ENCODE measurements at regions not wholly inside any gene's neighbourhood (a gene's known extent, or its start where the extent isn't known, plus 50 kb on each side); places are given as distances from the start of the nearest gene placed in this dataset.

DNA sequence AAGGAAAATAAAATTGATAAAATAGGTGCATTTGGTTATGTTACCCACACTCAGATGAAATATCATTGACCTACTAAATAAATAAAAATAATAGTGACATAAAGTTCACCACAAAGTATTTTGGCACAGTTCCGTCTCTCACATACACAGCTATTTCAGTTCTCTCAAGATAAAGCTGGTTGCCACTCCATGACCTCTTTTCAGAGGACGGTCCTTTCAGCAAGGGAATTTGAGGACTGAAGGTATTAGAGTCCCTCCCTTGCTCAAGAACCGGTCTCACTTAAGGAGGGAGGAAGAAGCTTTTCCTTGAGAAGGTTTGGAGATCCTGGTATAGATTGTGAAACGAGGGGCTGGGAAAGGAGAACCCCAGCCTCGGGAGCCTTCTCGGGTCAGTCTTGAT is 285.5 kb upstream of the CFAP20DC start:
- TF ChIP-seq, protein P1, sequence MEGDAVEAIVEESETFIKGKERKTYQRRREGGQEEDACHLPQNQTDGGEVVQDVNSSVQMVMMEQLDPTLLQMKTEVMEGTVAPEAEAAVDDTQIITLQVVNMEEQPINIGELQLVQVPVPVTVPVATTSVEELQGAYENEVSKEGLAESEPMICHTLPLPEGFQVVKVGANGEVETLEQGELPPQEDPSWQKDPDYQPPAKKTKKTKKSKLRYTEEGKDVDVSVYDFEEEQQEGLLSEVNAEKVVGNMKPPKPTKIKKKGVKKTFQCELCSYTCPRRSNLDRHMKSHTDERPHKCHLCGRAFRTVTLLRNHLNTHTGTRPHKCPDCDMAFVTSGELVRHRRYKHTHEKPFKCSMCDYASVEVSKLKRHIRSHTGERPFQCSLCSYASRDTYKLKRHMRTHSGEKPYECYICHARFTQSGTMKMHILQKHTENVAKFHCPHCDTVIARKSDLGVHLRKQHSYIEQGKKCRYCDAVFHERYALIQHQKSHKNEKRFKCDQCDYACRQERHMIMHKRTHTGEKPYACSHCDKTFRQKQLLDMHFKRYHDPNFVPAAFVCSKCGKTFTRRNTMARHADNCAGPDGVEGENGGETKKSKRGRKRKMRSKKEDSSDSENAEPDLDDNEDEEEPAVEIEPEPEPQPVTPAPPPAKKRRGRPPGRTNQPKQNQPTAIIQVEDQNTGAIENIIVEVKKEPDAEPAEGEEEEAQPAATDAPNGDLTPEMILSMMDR (IDR thresholded peaks at IDR 0.05; ENCODE audit: poor library complexity, severe bottlenecking): no peak
- TF ChIP-seq POLR2AphosphoS5 (IDR thresholded peaks at IDR 0.05) (no peak), EP300 (conservative IDR thresholded peaks at IDR 0.05; ENCODE audit: poor library complexity, severe bottlenecking) (no peak), RAD21 (conservative IDR thresholded peaks at IDR 0.05) (no peak), EZH2 (IDR thresholded peaks at IDR 0.05; ENCODE audit: borderline replicate concordance, insufficient read depth, low read length, poor library complexity, severe bottlenecking) (no peak), MXI1 (conservative IDR thresholded peaks at IDR 0.05; ENCODE audit: poor library complexity, severe bottlenecking) (no peak), REST (IDR thresholded peaks at IDR 0.05; ENCODE audit: borderline replicate concordance) (no peak)

All from neural cell (in vitro differentiated cells).